Fibroblast of upper back skin (primary cell): ENCODE measurements at regions not wholly inside any gene's neighbourhood (a gene's known extent, or its start where the extent isn't known, plus 50 kb on each side); places are given as distances from the start of the nearest gene placed in this dataset.

Experiments
- DNase-seq: peaks from one replicate; pipeline ENCODE4 v3.0.0-alpha.2; 2013

DNA sequence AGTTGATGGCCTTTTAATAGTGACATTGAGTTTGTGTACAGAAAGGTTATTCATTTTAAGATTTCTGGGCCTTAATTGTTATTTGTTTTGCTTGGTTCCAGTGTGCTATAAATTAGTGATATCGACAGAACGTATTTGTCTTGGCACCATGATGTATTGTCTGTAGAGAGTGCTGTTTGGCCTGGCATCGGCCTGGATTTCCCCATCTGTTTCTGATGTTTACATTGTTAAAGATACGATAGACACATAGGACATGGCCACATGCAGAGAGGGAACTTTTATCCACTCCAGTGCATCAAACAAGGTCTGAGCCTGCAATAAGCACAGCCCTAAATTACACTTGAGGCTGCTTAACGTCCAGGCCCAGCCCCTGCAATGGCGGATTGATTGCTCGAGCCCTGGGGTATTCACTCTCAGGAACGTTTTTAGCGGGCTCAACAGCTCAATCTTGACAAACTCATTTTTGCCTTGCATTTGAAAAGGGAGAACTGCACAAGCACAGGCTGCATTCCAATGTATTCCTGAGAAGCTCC lies 144.7 kb downstream of the SLC4A3 start:
- DNase-seq: no peak

DNA sequence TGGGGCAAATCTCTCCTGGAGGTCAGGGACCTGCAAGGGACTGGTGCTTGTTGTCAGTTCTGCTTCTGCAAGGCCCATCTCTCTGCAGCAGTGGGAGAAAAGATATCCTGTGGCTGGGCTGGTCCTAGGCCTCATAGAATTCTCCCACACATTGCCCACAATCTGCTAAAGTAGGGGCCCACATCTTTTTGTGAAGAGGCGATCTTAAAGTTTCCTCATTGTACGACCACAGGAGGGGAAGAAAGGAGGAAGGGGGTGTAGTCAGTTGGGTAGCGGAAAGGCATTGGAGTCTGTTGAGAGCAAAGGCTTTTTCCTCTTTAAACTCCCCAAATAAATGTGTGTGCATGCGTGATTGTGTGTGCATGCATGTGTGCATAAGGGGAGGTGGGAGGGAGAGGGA lies 145.3 kb downstream of the SLC4A3 start:
- DNase-seq: no peak

GRCh38 chr2:219775506-219775905 lies 148.1 kb downstream of the SLC4A3 start:
- no peak for DNase-seq

- no peak for DNase-seq
Measured at GRCh38 chr2:219777388-219777787, 150.0 kb downstream of the SLC4A3 start.

GRCh38 chr2:219778189-219778588 lies 150.8 kb downstream of the SLC4A3 start:
- DNase-seq: no peak

GRCh38 chr2:219782737-219783348 lies 155.4 kb downstream of the SLC4A3 start:
- peak; percentile 15 for DNase-seq

GRCh38 chr2:219783359-219783975 lies 156.0 kb downstream of the SLC4A3 start:
- peak; percentile 70 for DNase-seq

GRCh38 chr2:219784178-219784577 lies 156.7 kb downstream of the SLC4A3 start:
- no peak for DNase-seq

GRCh38 chr2:219789476-219789875 lies 162.0 kb downstream of the SLC4A3 start:
- DNase-seq: no peak

DNA sequence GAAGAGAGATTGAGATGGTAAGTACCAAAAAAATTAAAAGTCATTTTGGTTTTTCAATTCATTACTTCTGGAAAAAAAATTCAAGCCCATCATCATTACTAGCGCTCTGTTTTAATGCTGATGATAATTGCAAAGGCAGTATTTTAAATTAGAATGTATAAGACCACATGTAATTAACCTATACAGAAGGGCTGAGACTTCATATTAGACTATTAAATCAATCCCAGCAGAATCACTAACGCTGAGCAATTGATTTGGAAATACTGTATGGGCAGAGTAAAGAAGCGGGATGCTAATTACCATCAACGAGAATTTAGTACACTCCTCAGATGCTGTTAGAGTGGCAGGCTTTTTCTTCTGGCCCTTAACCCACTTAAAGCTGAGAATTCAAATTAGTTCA lies 165.0 kb downstream of the SLC4A3 start:
- no peak for DNase-seq

DNA sequence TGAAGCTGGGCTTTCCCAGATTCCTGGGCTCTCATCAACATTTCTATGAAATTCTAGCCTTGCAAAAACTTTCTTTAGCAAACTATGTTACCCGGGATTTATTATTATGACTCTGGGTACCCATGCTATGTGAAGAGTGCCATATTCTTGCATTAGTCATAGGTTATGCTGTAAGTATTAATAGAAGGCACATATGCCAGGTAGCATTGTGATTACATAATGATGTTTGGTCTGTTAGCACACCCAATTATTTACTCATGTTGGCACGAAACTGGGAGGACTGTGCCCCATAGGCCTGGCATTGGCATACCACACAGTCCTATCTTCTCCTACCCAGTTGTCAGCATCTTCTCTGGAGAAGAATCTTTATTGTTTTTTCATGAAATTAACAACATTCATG lies 171.0 kb downstream of the SLC4A3 start:
- no peak for DNase-seq

- peak; percentile 66 for DNase-seq
Measured at GRCh38 chr2:219803294-219803693, 175.9 kb downstream of the SLC4A3 start.

DNA sequence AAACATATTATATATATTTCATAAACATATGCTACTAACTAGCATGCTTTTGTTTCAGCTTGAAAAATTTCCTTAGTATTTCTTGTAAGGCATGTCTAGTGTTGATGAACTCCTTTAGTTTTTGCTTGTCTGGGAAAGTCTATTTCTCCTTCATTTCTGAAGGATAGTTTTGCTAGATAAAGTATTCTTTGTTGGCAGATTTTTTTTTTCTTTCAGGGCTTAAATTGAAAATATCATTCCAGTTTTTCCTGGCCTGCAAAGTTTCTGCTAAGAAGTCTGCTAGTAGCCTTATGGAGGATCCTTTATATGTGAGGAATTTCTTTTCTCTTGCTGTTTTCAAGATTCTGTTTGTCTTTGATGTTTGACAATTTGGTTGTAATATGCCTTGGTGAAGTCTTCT lies 183.5 kb downstream of the SLC4A3 start:
- no peak for DNase-seq

DNA sequence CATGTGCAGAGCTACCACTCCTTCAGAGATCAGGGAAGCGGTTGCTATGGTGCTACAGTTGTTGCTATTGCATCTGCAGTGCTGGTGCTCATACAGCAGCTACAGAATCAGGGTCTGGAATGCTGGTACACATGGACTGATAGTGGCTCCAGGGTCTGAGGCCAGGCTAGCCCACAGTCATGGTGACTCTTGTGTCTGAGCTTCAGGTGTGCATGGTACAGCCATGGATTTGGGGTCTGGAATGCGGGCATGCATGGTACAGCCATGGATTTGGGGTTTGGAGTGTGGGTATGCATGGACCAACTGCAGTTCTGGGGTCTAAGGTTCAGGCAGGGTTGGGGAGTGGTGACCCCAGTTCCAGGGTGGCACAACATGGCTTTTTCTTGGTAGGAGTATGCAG lies 185.2 kb downstream of the SLC4A3 start:
- DNase-seq: no peak

DNA sequence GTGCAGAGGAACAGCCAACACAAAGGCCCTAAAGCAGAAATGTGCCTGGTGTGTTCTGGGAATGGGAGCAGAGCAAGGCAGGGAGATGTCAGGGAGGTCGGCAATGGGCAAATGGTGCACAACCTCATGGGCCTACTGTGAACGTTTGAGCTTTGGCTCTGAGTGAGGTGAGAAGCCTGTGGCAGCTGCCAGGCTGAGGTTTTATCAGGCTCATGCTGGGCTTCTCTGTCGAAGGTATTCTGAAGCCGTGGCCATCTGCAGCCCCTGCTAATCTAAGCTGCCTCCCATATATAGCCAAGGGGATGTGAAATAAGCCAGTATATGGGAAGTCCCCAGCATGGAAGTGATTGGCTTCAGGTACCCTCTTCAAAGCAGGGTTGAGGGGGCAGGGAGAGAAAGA lies 193.3 kb downstream of the SLC4A3 start:
- DNase-seq: no peak

DNA sequence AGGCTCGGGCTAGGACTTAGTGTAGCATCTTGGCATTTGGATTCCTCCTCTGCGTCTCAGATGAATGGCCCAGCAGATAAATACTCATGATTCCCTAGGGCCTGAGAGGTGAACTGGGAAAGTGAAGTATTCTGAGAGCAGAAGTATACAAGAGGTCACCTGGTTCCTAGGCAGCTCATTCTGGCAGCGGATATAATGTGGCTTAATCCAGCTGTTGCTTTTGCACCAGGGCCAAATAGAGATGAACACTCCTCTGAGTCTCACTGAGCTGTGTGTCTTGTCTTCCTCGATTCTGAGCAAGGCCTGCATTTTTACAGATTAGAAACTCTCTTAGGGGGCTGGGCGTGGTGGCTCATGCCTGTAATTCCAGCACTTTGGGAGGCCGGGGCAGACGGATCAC lies 196.1 kb downstream of the SLC4A3 start:
- no peak for DNase-seq

DNA sequence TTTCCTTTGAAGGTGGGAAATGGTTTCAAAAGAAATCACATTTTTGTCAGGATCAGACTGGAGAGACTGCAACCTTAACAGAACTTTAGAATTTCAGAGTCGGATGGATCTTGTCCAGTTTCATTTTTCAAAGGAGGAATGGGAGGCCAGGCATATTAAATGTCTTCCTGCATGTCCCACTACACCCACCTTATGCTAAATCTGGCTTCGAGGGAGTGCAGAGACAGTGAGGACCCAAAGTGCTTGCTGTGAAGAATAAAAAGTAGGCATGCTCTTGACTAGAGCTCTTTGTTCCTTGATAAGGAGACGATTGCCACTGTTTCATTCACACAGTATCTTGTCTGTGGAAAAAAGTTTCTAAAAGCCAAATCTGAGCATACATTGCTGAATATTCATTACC lies 197.6 kb downstream of the SLC4A3 start:
- DNase-seq: no peak

GRCh38 chr2:219828127-219828526 lies 200.7 kb downstream of the SLC4A3 start:
- no peak for DNase-seq

DNA sequence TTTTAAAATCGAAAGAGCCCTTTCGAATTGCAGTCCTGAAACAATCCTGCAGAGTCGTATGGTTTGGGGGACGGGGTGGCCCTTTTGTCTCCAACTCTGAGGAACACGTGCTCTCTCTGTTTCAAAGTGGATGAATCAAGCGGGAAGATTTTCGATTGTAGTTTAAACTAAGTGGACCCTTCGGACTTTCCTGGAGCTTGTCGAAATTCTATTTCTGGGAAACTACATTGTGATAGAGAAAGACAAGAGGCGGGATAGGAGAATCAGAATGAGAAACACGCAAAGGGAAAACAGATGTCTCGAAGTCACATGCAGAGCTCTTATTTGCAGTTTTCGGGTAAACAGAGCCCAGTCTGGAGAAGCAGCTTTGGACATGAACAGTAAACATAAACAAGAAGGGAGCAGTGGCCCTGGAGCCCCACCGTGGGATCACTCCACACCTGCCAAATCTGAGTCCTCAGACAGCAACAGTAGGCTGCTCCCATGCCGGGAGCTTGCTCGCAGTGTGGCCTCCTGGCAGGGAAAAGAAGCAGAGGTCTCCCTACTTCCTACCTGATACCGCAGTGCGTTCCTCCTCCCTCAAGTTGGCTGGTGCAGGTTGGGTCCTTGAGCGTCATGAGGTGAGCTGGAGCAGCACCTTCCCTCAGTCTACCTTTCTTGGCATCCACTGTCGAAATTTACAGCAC lies 202.4 kb downstream of the SLC4A3 start:
- DNase-seq: no peak

- DNase-seq: no peak
Measured at GRCh38 chr2:219830353-219830738, 202.9 kb downstream of the SLC4A3 start.

DNA sequence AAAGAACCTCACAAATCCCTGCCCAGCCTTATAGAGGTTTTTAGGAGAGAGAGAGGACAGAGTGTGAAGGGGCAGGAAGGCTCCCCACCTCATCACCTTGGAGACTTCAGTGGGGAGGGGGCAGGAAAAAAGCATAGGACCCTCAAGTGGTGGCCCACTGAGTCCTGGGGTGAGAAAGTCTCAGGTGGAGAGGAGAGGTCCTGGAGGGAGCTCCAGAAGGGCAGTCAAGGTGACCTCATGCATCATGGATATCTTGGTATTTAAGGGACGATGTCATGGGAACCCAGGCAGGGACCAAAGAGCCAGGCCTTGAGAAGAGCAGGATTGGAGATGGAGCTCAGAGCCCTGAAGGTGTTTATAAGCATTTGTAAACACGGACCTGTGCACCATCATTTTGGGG lies 204.5 kb downstream of the SLC4A3 start:
- no peak for DNase-seq

GRCh38 chr2:219832904-219833303 lies 205.5 kb downstream of the SLC4A3 start:
- DNase-seq: no peak

DNA sequence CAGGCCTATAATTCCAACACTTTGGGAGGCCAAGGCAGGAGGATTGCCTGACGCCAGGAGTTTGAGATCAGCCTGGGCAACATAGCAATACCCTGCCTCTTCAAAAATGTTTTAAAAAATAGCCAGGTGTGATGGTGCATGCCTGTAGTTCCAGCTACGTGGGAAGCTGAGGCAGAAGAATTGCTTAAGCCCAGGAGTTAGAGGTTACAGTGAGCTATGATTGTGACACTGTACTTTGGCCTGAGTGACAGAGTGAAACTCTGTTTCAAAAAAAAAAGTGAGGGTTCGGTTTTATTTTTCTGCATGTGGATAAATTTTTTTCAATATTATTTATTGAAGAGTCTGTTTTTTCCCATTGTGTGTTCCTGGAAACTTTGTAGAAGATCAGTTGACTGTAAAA lies 208.1 kb downstream of the SLC4A3 start:
- no peak for DNase-seq

GRCh38 chr2:219836647-219837177 lies 209.3 kb downstream of the SLC4A3 start:
- DNase-seq: peak; percentile 28
